HG02870 (cell line): ENCODE measurements at regions not wholly inside any gene's neighbourhood (a gene's known extent, or its start where the extent isn't known, plus 50 kb on each side); places are given as distances from the start of the nearest gene placed in this dataset.
"Not testable (repeated sequence)": the region's sequence is repeated elsewhere in the genome, so short reads cannot be mapped to it uniquely, and the experiment has no call there.

Source experiments
- ATAC-seq: cut with Tn5 transposase; IDR thresholded peaks from one replicate; pipeline ENCODE4 v1.9.1; 2021; ENCODE audit warnings: mild to moderate bottlenecking, moderate library complexity; ENCODE audit not compliant: unreplicated experiment

GRCh38 chr1:148210624-148211023, 58.5 kb upstream of the NBPF11 start:
- ATAC-seq, result not testable (repeated sequence)

- not testable (repeated sequence) for ATAC-seq
These were observed 58.1 kb upstream of the NBPF11 start for GRCh38 chr1:148210166-148210565.

DNA sequence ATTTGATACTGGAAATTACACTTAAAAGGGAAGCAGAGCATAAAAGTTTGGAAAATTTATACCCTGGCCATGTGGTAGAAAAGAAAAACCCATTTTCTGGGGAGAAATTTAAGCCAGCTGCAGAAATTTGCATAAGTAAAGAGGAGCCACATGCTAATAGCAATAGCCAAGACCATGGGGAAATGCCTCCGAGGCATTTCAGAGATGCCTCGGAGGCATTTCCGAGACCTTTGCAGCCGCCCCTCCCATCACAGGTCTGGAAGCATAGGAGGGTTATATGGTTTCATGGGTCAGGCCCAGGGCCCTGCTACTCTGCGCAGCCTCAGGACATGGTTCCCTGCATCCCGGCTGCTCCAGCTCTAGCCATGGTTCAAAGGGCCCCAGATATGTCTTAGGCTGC, 49.9 kb upstream of the NBPF11 start:
- ATAC-seq, result not testable (repeated sequence)
